ENCODE measurements at regions not wholly inside any gene's neighbourhood (a gene's known extent, or its start where the extent isn't known, plus 50 kb on each side); places are given as distances from the start of the nearest gene placed in this dataset.

GRCh38 chr2:157152362-157152761 lies 105.1 kb upstream of the GALNT5 start:
- TF ChIP-seq EZH2 (IDR thresholded peaks at IDR 0.05; ENCODE audit: insufficient read depth, poor library complexity, severe bottlenecking) (no peak), EZH2phosphoT487 (IDR thresholded peaks at IDR 0.05; ENCODE audit: insufficient read depth, low read depth) (no peak)
